ENCODE measurements at regions not wholly inside any gene's neighbourhood (a gene's known extent, or its start where the extent isn't known, plus 50 kb on each side); places are given as distances from the start of the nearest gene placed in this dataset.

GRCh38 chr17:36879624-36880131 lies 57.6 kb upstream of the LHX1 start:
- no peaks in the 10 kb centered on the region for H3K27me3 ChIP-seq
- peaks cover 0 to 4% (median 0%) of the 10 kb centered on the region in 4 donors for H3K9me3 ChIP-seq
- no peaks in the 10 kb centered on the region for H3K36me3 ChIP-seq
- no peak for DNase-seq
- H3K27ac ChIP-seq = no peak overlapping the region
- H3K4me3 ChIP-seq = no peak overlapping the region
- no peaks in the 10 kb centered on the region for H3K4me1 ChIP-seq
- TF ChIP-seq CTCF (IDR thresholded peaks at IDR 0.05) (no peak), POLR2A (IDR thresholded peaks at IDR 0.05) (no peak)

- TF ChIP-seq CTCF (IDR thresholded peaks at IDR 0.05) (no peak), POLR2A (IDR thresholded peaks at IDR 0.05) (no peak)
- H3K27me3 ChIP-seq = no peaks in the 10 kb centered on the region
- H3K27ac ChIP-seq = no peak overlapping the region
- no peak for DNase-seq
- peaks cover 0 to 4% (median 0%) of the 10 kb centered on the region in 4 donors for H3K9me3 ChIP-seq
- H3K4me1 ChIP-seq = no peaks in the 10 kb centered on the region
- no peaks in the 10 kb centered on the region for H3K36me3 ChIP-seq
- no peak overlapping the region for H3K4me3 ChIP-seq
Measured at GRCh38 chr17:36880268-36880905, 56.9 kb upstream of the LHX1 start.

- Histone ChIP-seq H3K9me3 (peaks cover 0 to 4% (median 0%) of the 10 kb centered on the region in 4 donors), H3K27me3 (no peaks in the 10 kb centered on the region), H3K4me3 (no peak overlapping the region), H3K36me3 (no peaks in the 10 kb centered on the region), H3K4me1 (no peaks in the 10 kb centered on the region), H3K27ac (no peak overlapping the region)
- DNase-seq = no peak
- TF ChIP-seq CTCF (IDR thresholded peaks at IDR 0.05) = no peak
- no peak for TF ChIP-seq POLR2A (IDR thresholded peaks at IDR 0.05)
Measured at GRCh38 chr17:36881323-36881722, 56.0 kb upstream of the LHX1 start.

- H3K4me3 ChIP-seq = no peak overlapping the region
- H3K9me3 ChIP-seq = peaks cover 0 to 4% (median 0%) of the 10 kb centered on the region in 4 donors
- DNase-seq = no peak
- H3K27ac ChIP-seq = no peak overlapping the region
- H3K36me3 ChIP-seq = no peaks in the 10 kb centered on the region
- H3K27me3 ChIP-seq = no peaks in the 10 kb centered on the region
- TF ChIP-seq POLR2A (IDR thresholded peaks at IDR 0.05) (no peak), CTCF (IDR thresholded peaks at IDR 0.05) (no peak)
- H3K4me1 ChIP-seq = no peaks in the 10 kb centered on the region
Measured at GRCh38 chr17:36884495-36885152, 52.7 kb upstream of the LHX1 start.

- Histone ChIP-seq H3K9me3 (peaks cover 0 to 4% (median 0%) of the 10 kb centered on the region in 4 donors), H3K4me1 (no peaks in the 10 kb centered on the region), H3K4me3 (no peak overlapping the region), H3K36me3 (no peaks in the 10 kb centered on the region), H3K27me3 (no peaks in the 10 kb centered on the region), H3K27ac (no peak overlapping the region)
- no peak for TF ChIP-seq CTCF (IDR thresholded peaks at IDR 0.05)
- TF ChIP-seq POLR2A (IDR thresholded peaks at IDR 0.05) = no peak
- DNase-seq = no peak
Measured at GRCh38 chr17:36885153-36885735, 52.0 kb upstream of the LHX1 start.

All from Peyer's patch (tissue), 4 donors.